ENCODE measurements at regions not wholly inside any gene's neighbourhood (a gene's known extent, or its start where the extent isn't known, plus 50 kb on each side); places are given as distances from the start of the nearest gene placed in this dataset.
A peak's percentile ranks its signal among the peaks of the same experiment; 100 is the strongest.

GRCh38 chr4:58688568-58688967 is 1578.4 kb upstream of the IGFBP7 start:
- Histone ChIP-seq H3K36me3 (ENCODE audit: control insufficient read depth in 4 of 4, insufficient read depth in 4 of 4, low read length in 4 of 4) (no peaks in the 10 kb centered on the region), H3K9ac (ENCODE audit: insufficient read depth in 1 of 2, low read length in 2 of 2) (no peak overlapping the region), H3K9me3 (ENCODE audit: control insufficient read depth in 4 of 4, insufficient read depth in 3 of 4, low read length in 3 of 4) (peaks cover 0 to 2% (median 0%) of the 10 kb centered on the region in 4 donors), H3K27ac (ENCODE audit: low read depth in 1 of 2, low read length in 1 of 2) (no peak overlapping the region), H3K27me3 (ENCODE audit: control insufficient read depth in 3 of 3, insufficient read depth in 3 of 3, low read length in 2 of 3) (no peaks in the 10 kb centered on the region), H3K4me1 (ENCODE audit: control insufficient read depth in 5 of 5, insufficient read depth in 5 of 5, low read length in 5 of 5) (no peaks in the 10 kb centered on the region), H3K4me3 (no peak overlapping the region)
- ATAC-seq (ENCODE audit: insufficient read depth, low FRiP score), result no peak
- 58 to 71% methylated on average over 1 of the region's 1 CpG for WGBS, 2 donors
- no peak for TF ChIP-seq CTCF (IDR thresholded peaks at IDR 0.05; ENCODE audit: control extremely low read depth, extremely low read depth)
- no peak for DNase-seq

- DNase-seq (peak; percentile 19 to 58 (median 40)), ATAC-seq (ENCODE audit: insufficient read depth, low FRiP score) (no peak)
- Histone ChIP-seq H3K9ac (ENCODE audit: insufficient read depth in 1 of 2, low read length in 2 of 2) (no peak overlapping the region), H3K4me1 (ENCODE audit: control insufficient read depth in 5 of 5, insufficient read depth in 5 of 5, low read length in 5 of 5) (no peaks in the 10 kb centered on the region), H3K27me3 (ENCODE audit: control insufficient read depth in 3 of 3, insufficient read depth in 3 of 3, low read length in 2 of 3) (no peaks in the 10 kb centered on the region), H3K27ac (ENCODE audit: low read depth in 1 of 2, low read length in 1 of 2) (no peak overlapping the region), H3K4me3 (no peak overlapping the region), H3K9me3 (ENCODE audit: control insufficient read depth in 4 of 4, insufficient read depth in 3 of 4, low read length in 3 of 4) (peaks cover 0 to 1% (median 0%) of the 10 kb centered on the region in 4 donors), H3K36me3 (ENCODE audit: control insufficient read depth in 4 of 4, insufficient read depth in 4 of 4, low read length in 4 of 4) (no peaks in the 10 kb centered on the region)
- WGBS, 2 donors, result 76 to 85% methylated on average over 1 of the region's 1 CpG
- TF ChIP-seq CTCF (IDR thresholded peaks at IDR 0.05; ENCODE audit: control extremely low read depth, extremely low read depth), result no peak
These were observed 1569.7 kb upstream of the IGFBP7 start for GRCh38 chr4:58679886-58680285.

GRCh38 chr4:58679051-58679450 is 1568.9 kb upstream of the IGFBP7 start:
- no peak overlapping the region for H3K9ac ChIP-seq (ENCODE audit: insufficient read depth in 1 of 2, low read length in 2 of 2)
- no peak overlapping the region for H3K27ac ChIP-seq (ENCODE audit: low read depth in 1 of 2, low read length in 1 of 2)
- WGBS, 2 donors, result 65 to 70% methylated on average over 2 of the region's 2 CpGs
- no peaks in the 10 kb centered on the region for H3K4me1 ChIP-seq (ENCODE audit: control insufficient read depth in 5 of 5, insufficient read depth in 5 of 5, low read length in 5 of 5)
- no peak for ATAC-seq (ENCODE audit: insufficient read depth, low FRiP score)
- H3K36me3 ChIP-seq (ENCODE audit: control insufficient read depth in 4 of 4, insufficient read depth in 4 of 4, low read length in 4 of 4), result no peaks in the 10 kb centered on the region
- peaks cover 0 to 1% (median 0%) of the 10 kb centered on the region in 4 donors for H3K9me3 ChIP-seq (ENCODE audit: control insufficient read depth in 4 of 4, insufficient read depth in 3 of 4, low read length in 3 of 4)
- no peaks in the 10 kb centered on the region for H3K27me3 ChIP-seq (ENCODE audit: control insufficient read depth in 3 of 3, insufficient read depth in 3 of 3, low read length in 2 of 3)
- DNase-seq, result no peak
- H3K4me3 ChIP-seq, result no peak overlapping the region
- TF ChIP-seq CTCF (IDR thresholded peaks at IDR 0.05; ENCODE audit: control extremely low read depth, extremely low read depth), result no peak

GRCh38 chr4:58669783-58670182 is 1559.6 kb upstream of the IGFBP7 start:
- ATAC-seq (ENCODE audit: insufficient read depth, low FRiP score) (no peak), DNase-seq (no peak)
- H3K9ac ChIP-seq (ENCODE audit: insufficient read depth in 1 of 2, low read length in 2 of 2), result no peak overlapping the region
- H3K27me3 ChIP-seq (ENCODE audit: control insufficient read depth in 3 of 3, insufficient read depth in 3 of 3, low read length in 2 of 3), result no peaks in the 10 kb centered on the region
- H3K27ac ChIP-seq (ENCODE audit: low read depth in 1 of 2, low read length in 1 of 2), result no peak overlapping the region
- no peak overlapping the region for H3K4me3 ChIP-seq
- H3K9me3 ChIP-seq (ENCODE audit: control insufficient read depth in 4 of 4, insufficient read depth in 3 of 4, low read length in 3 of 4), result peaks cover 0 to 2% (median 0%) of the 10 kb centered on the region in 4 donors
- H3K36me3 ChIP-seq (ENCODE audit: control insufficient read depth in 4 of 4, insufficient read depth in 4 of 4, low read length in 4 of 4), result no peaks in the 10 kb centered on the region
- no peaks in the 10 kb centered on the region for H3K4me1 ChIP-seq (ENCODE audit: control insufficient read depth in 5 of 5, insufficient read depth in 5 of 5, low read length in 5 of 5)
- no peak for TF ChIP-seq CTCF (IDR thresholded peaks at IDR 0.05; ENCODE audit: control extremely low read depth, extremely low read depth)
